HG03108 (cell line): ENCODE measurements at regions not wholly inside any gene's neighbourhood (a gene's known extent, or its start where the extent isn't known, plus 50 kb on each side); places are given as distances from the start of the nearest gene placed in this dataset.
"Not testable (repeated sequence)": the region's sequence is repeated elsewhere in the genome, so short reads cannot be mapped to it uniquely, and the experiment has no call there.

ENCODE experiments used
- ATAC-seq: cut with Tn5 transposase; IDR thresholded peaks from one replicate; pipeline ENCODE4 v1.9.1; 2021; ENCODE audit warnings: moderate library complexity; ENCODE audit not compliant: unreplicated experiment

- no peak for ATAC-seq
These were observed 138.3 kb downstream of the FAM124B start for GRCh38 chr2:224263571-224264043.

GRCh38 chr2:224261326-224261725 lies 140.6 kb downstream of the FAM124B start:
- ATAC-seq: no peak

GRCh38 chr2:224260372-224261020 lies 141.4 kb downstream of the FAM124B start:
- no peak for ATAC-seq

GRCh38 chr2:224259831-224260230 lies 142.1 kb downstream of the FAM124B start:
- no peak for ATAC-seq

- no peak for ATAC-seq
These were observed 143.8 kb downstream of the FAM124B start for GRCh38 chr2:224258059-224258458.

- no peak for ATAC-seq
These were observed 144.8 kb downstream of the FAM124B start for GRCh38 chr2:224257156-224257555.

GRCh38 chr2:224253464-224253863 lies 148.4 kb downstream of the FAM124B start:
- no peak for ATAC-seq

GRCh38 chr2:224252631-224253030 lies 149.3 kb downstream of the FAM124B start:
- ATAC-seq: no peak

- ATAC-seq: no peak
These were observed 152.9 kb downstream of the FAM124B start for GRCh38 chr2:224248944-224249371.

- no peak for ATAC-seq
These were observed 159.3 kb downstream of the FAM124B start for GRCh38 chr2:224242561-224242960.

- no peak for ATAC-seq
These were observed 160.1 kb downstream of the FAM124B start for GRCh38 chr2:224241812-224242211.

- ATAC-seq: no peak
These were observed 160.9 kb downstream of the FAM124B start for GRCh38 chr2:224241001-224241400.

GRCh38 chr2:224223851-224224555 lies 177.9 kb downstream of the FAM124B start:
- no peak for ATAC-seq

- no peak for ATAC-seq
These were observed 178.9 kb downstream of the FAM124B start for GRCh38 chr2:224222974-224223373.

- no peak for ATAC-seq
These were observed 179.6 kb downstream of the FAM124B start for GRCh38 chr2:224222291-224222690.

GRCh38 chr2:224221455-224221913 lies 180.4 kb downstream of the FAM124B start:
- no peak for ATAC-seq

- ATAC-seq: no peak
These were observed 181.2 kb downstream of the FAM124B start for GRCh38 chr2:224220586-224221255.

GRCh38 chr2:224219781-224220180 lies 180.7 kb upstream of the SERPINE2 start:
- no peak for ATAC-seq

GRCh38 chr2:224217962-224218347 lies 178.9 kb upstream of the SERPINE2 start:
- ATAC-seq: no peak

GRCh38 chr2:224217233-224217961 lies 178.3 kb upstream of the SERPINE2 start:
- ATAC-seq: no peak

GRCh38 chr2:224215611-224216010 lies 176.5 kb upstream of the SERPINE2 start:
- ATAC-seq: not testable (repeated sequence)
